ENCODE measurements at regions not wholly inside any gene's neighbourhood (a gene's known extent, or its start where the extent isn't known, plus 50 kb on each side); places are given as distances from the start of the nearest gene placed in this dataset.

GRCh38 chr15:27638958-27639357, 460.2 kb downstream of the OCA2 start:
- FAIRE-seq (no peak), DNase-seq (ENCODE audit: extremely low read depth in 1 of 4, low spot score in 3 of 4) (no peak), ATAC-seq (no peak)
- Histone ChIP-seq H3K4me1 (replicated peaks in 1 of 2; ENCODE audit: control insufficient read depth in 2 of 2, insufficient read depth in 2 of 2, low read length in 2 of 2) (no peaks in the 10 kb centered on the region), H3K9me3 (replicated peaks; ENCODE audit: control insufficient read depth, insufficient read depth, low read depth, low read length) (no peaks in the 10 kb centered on the region), H4K20me1 (replicated peaks; ENCODE audit: control insufficient read depth, insufficient read depth, low read length) (no peaks in the 10 kb centered on the region), H2AFZ (ENCODE audit: low read depth, low read length) (no peak overlapping the region), H3K4me2 (ENCODE audit: insufficient read depth, low read length) (no peak overlapping the region), H3K27ac (ENCODE audit: extremely low read depth, low read depth, low read length) (no peak overlapping the region), H3K4me3 (no peak overlapping the region), H3K27me3 (ENCODE audit: control insufficient read depth in 2 of 2, insufficient read depth in 2 of 2, low read length in 2 of 2) (no peaks in the 10 kb centered on the region), H3K9me1 (ENCODE audit: control insufficient read depth, insufficient read depth, low read length) (no peaks in the 10 kb centered on the region), H3K79me2 (ENCODE audit: control insufficient read depth, insufficient read depth, low read length) (no peaks in the 10 kb centered on the region), H3K9ac (ENCODE audit: insufficient read depth in 1 of 2, low read depth in 2 of 2, low read length in 2 of 2) (no peak overlapping the region), H3K36me3 (ENCODE audit: control insufficient read depth, insufficient read depth, low read length) (no peaks in the 10 kb centered on the region)
- TF ChIP-seq ZNF140 (CRISPR knock-in tag; IDR thresholded peaks at IDR 0.05) (no peak), ZNF785 (CRISPR knock-in tag; IDR thresholded peaks at IDR 0.05) (no peak), ZNF274 (IDR thresholded peaks at IDR 0.05; ENCODE audit: borderline replicate concordance, low read depth, low read length) (no peak), ASH1L (IDR thresholded peaks at IDR 0.05; ENCODE audit: borderline replicate concordance, low read depth, partially characterized antibody) (no peak), IRF1 (CRISPR knock-in tag; IDR thresholded peaks at IDR 0.05; ENCODE audit: borderline replicate concordance) (no peak)
- ChIA-PET POLR2A (no interaction called here), CTCF (ENCODE audit: low intra/inter-chr PET ratio) (no interaction called here)
- no TSS peak for BruUV-seq (replicated peaks)
- in situ Hi-C loops (cut with MboI) (no loop called here), intact Hi-C loops (cut with micrococcal nuclease) (no loop called here)
- 1% methylated on average over 13 of the region's 14 CpGs for WGBS (ENCODE audit: insufficient coverage, low coverage, missing lambda C conversion rate)

- POLR2A ChIA-PET: interaction anchor here (0.8 kb wide), 1 partner anchor 57 kb away, joined by 3 read pairs; no protein-coding TSS in a partner anchor
- Histone ChIP-seq H3K27me3 (ENCODE audit: control insufficient read depth in 2 of 2, insufficient read depth in 2 of 2, low read length in 2 of 2) (no peaks in the 10 kb centered on the region; a peak in 1 of 5 replicates), H3K4me3 (no peak overlapping the region), H3K36me3 (ENCODE audit: control insufficient read depth, insufficient read depth, low read length) (no peaks in the 10 kb centered on the region), H3K27ac (ENCODE audit: extremely low read depth, low read depth, low read length) (no peak overlapping the region), H3K79me2 (ENCODE audit: control insufficient read depth, insufficient read depth, low read length) (no peaks in the 10 kb centered on the region), H3K9me3 (replicated peaks; ENCODE audit: control insufficient read depth, insufficient read depth, low read depth, low read length) (no peaks in the 10 kb centered on the region), H3K9ac (ENCODE audit: insufficient read depth in 1 of 2, low read depth in 2 of 2, low read length in 2 of 2) (no peak overlapping the region), H3K9me1 (ENCODE audit: control insufficient read depth, insufficient read depth, low read length) (no peaks in the 10 kb centered on the region), H3K4me1 (replicated peaks in 1 of 2; ENCODE audit: control insufficient read depth in 2 of 2, insufficient read depth in 2 of 2, low read length in 2 of 2) (no peaks in the 10 kb centered on the region), H3K4me2 (ENCODE audit: insufficient read depth, low read length) (no peak overlapping the region), H4K20me1 (replicated peaks; ENCODE audit: control insufficient read depth, insufficient read depth, low read length) (no peaks in the 10 kb centered on the region), H2AFZ (ENCODE audit: low read depth, low read length) (no peak overlapping the region)
- in situ Hi-C loops (cut with MboI) (no loop called here), intact Hi-C loops (cut with micrococcal nuclease) (no loop called here)
- no peak for FAIRE-seq
- WGBS (ENCODE audit: insufficient coverage, low coverage, missing lambda C conversion rate): 0% methylated on average over 2 of the region's 2 CpGs
- TF ChIP-seq MED1 (CRISPR knock-in tag; IDR thresholded peaks at IDR 0.05; ENCODE audit: borderline replicate concordance): no peak
- no peak for TF ChIP-seq MTA1 (IDR thresholded peaks at IDR 0.05; ENCODE audit: borderline replicate concordance)
- no peak for TF ChIP-seq CCAR2 (IDR thresholded peaks at IDR 0.05; ENCODE audit: low read depth, low read length)
- TF ChIP-seq RBM39 (optimal IDR thresholded peaks at IDR 0.05; ENCODE audit: low read depth, low read length): no peak
- no peak for TF ChIP-seq PKNOX1 (IDR thresholded peaks at IDR 0.05)
- TF ChIP-seq ZNF133 (CRISPR knock-in tag; IDR thresholded peaks at IDR 0.05): no peak
- 0 out of 2 replicates have a peak, but pooled peaks have one; percentile 8 for TF ChIP-seq ZNF316 (IDR thresholded peaks at IDR 0.05)
- ATAC-seq: no peak
- CTCF ChIA-PET (ENCODE audit: low intra/inter-chr PET ratio): no interaction called here
- DNase-seq (ENCODE audit: extremely low read depth in 1 of 4, low spot score in 3 of 4): no peak
- no TSS peak for BruUV-seq (replicated peaks)
Measured at GRCh38 chr15:27635916-27636315, 463.2 kb downstream of the OCA2 start.
